GM23338 (cell line): ENCODE measurements at regions not wholly inside any gene's neighbourhood (a gene's known extent, or its start where the extent isn't known, plus 50 kb on each side); places are given as distances from the start of the nearest gene placed in this dataset.

Source experiments
- ATAC-seq: fragments of 200-7000 bp; cut with Tn5 transposase; 3 replicates; pipeline ENCODE4 v1.9.1; 2020
- DNase-seq: peaks from one replicate; pipeline ENCODE4 v3.0.0-alpha.2; 2015; ENCODE audit warnings: low spot score
- H2AFZ ChIP-seq: fragments of 200-600 bp; sonication (generic); 2 replicates; pipeline ENCODE4 v1.8.0; 2016; ENCODE audit warnings: antibody characterized with exemption, mild to moderate bottlenecking, moderate library complexity
- H3F3A ChIP-seq: fragments of 200-600 bp; sonication (generic); replicated peaks from 2 replicates; pipeline ENCODE4 v1.8.0; 2017; ENCODE audit warnings: antibody characterized with exemption, mixed run types, low read depth
- H3K27ac ChIP-seq: fragments of 200-600 bp; sonication (generic); 2 replicates; pipeline ENCODE4 v1.6.1; 2016; ENCODE audit warnings: low read depth
- H3K27me3 ChIP-seq: fragments of 200-600 bp; sonication (generic); 2 replicates; pipeline ENCODE4 v1.8.0; 2016; ENCODE audit warnings: mild to moderate bottlenecking, mixed run types, moderate library complexity; ENCODE audit not compliant: insufficient read depth
- H3K36me3 ChIP-seq: fragments of 200-600 bp; sonication (generic); 2 replicates; pipeline ENCODE4 v1.8.0; 2016; ENCODE audit warnings: mild to moderate bottlenecking; ENCODE audit not compliant: insufficient read depth
- H3K4me1 ChIP-seq: fragments of 200-600 bp; sonication (generic); 2 replicates; pipeline ENCODE4 v1.8.0; 2016; ENCODE audit warnings: mild to moderate bottlenecking, moderate library complexity; ENCODE audit not compliant: insufficient read depth
- H3K4me2 ChIP-seq: fragments of 200-600 bp; sonication (generic); 2 replicates; pipeline ENCODE4 v1.7.1; 2017; ENCODE audit warnings: mixed run types
- H3K4me3 ChIP-seq: fragments of 200-600 bp; sonication (generic); 2 replicates; pipeline ENCODE4 v1.6.1; 2016; ENCODE audit warnings: mixed run types
- H3K79me2 ChIP-seq: fragments of 200-600 bp; sonication (generic); replicated peaks from 2 replicates; pipeline ENCODE4 v1.8.0; 2017; ENCODE audit warnings: mild to moderate bottlenecking; ENCODE audit not compliant: insufficient read depth
- H3K9me2 ChIP-seq: fragments of 200-600 bp; sonication (generic); 2 replicates; pipeline ENCODE4 v1.8.0; 2017; ENCODE audit not compliant: insufficient read depth
- H4K20me1 ChIP-seq: fragments of 200-600 bp; sonication (generic); replicated peaks from 2 replicates; pipeline ENCODE4 v1.8.0; 2017; ENCODE audit warnings: mild to moderate bottlenecking; ENCODE audit not compliant: insufficient read depth
- H3K27ac Mint-ChIP-seq: 2 replicates; pipeline ENCODE4 v1.8.0; 2020; ENCODE audit warnings: inconsistent platforms, mild to moderate bottlenecking, moderate library complexity, mixed read lengths
- H3K27me3 Mint-ChIP-seq: 3 replicates; pipeline ENCODE4 v1.8.0; 2022; ENCODE audit warnings: low read depth, mild to moderate bottlenecking, moderate library complexity, mixed read lengths, inconsistent platforms; ENCODE audit not compliant: insufficient read depth, poor library complexity
- H3K36me3 Mint-ChIP-seq: 3 replicates; pipeline ENCODE4 v1.8.0; 2021; ENCODE audit warnings: low read depth, mild to moderate bottlenecking, inconsistent platforms, moderate library complexity, mixed read lengths
- H3K4me1 Mint-ChIP-seq: 3 replicates; pipeline ENCODE4 v1.8.0; 2020; ENCODE audit warnings: mild to moderate bottlenecking, inconsistent platforms, mixed read lengths
- H3K4me3 Mint-ChIP-seq: 3 replicates; pipeline ENCODE4 v1.8.0; 2021; ENCODE audit warnings: moderate library complexity, mild to moderate bottlenecking, inconsistent platforms, mixed read lengths
- H3K9me3 Mint-ChIP-seq: 3 replicates; pipeline ENCODE4 v1.8.0; 2020; ENCODE audit warnings: moderate library complexity, mild to moderate bottlenecking, inconsistent platforms, mixed read lengths
- CREB1 ChIP-seq: fragments of 250-450 bp; sonication (Bioruptor Pico); IDR thresholded peaks from 2 replicates; pipeline ENCODE4 v1.5.0; 2020; ENCODE audit warnings: low read depth, mild to moderate bottlenecking, moderate library complexity
- CTCF ChIP-seq, 2 experiments: fragments of 200-600 bp in 1 of 2; sonication (generic) in 1 of 2; conservative IDR thresholded peaks; 2 replicates each; pipeline versions ENCODE4 v1.5.1 to v1.6.1; 2016 to 2017; ENCODE audit warnings: antibody characterized with exemption in 2 of 2, low read depth in 2 of 2, mild to moderate bottlenecking in 2 of 2, moderate library complexity in 1 of 2
- ETS1 ChIP-seq: IDR thresholded peaks from 2 replicates; pipeline ENCODE4 v1.6.1; 2016; ENCODE audit warnings: antibody characterized with exemption
- EZH2 ChIP-seq: fragments of 200-600 bp; sonication (generic); IDR thresholded peaks from one replicate; pipeline ENCODE4 v1.8.0; 2017; ENCODE audit warnings: antibody characterized with exemption, mild to moderate bottlenecking, low read depth; ENCODE audit not compliant: unreplicated experiment
- EZH2phosphoT487 ChIP-seq: fragments of 200-600 bp; sonication (generic); IDR thresholded peaks from one replicate; pipeline ENCODE4 v1.8.1; 2018; ENCODE audit warnings: antibody characterized with exemption; ENCODE audit not compliant: unreplicated experiment
- JUNB ChIP-seq: IDR thresholded peaks from one replicate; pipeline ENCODE4 v1.6.1; 2016; ENCODE audit warnings: antibody characterized with exemption; ENCODE audit not compliant: unreplicated experiment
- NANOG ChIP-seq: IDR thresholded peaks from 2 replicates; pipeline ENCODE4 v1.6.1; 2016; ENCODE audit warnings: antibody characterized with exemption, borderline replicate concordance
- POLR2AphosphoS5 ChIP-seq: IDR thresholded peaks from 2 replicates; pipeline ENCODE4 v1.6.1; 2016; ENCODE audit warnings: antibody characterized with exemption, low read depth
- STAT1 ChIP-seq: IDR thresholded peaks from one replicate; pipeline ENCODE4 v1.6.1; 2016; ENCODE audit warnings: antibody characterized with exemption; ENCODE audit not compliant: unreplicated experiment
- ZNF114 ChIP-seq: fragments of 250-450 bp; sonication (Bioruptor Pico); IDR thresholded peaks from 2 replicates; pipeline ENCODE4 v1.5.0; 2020; ENCODE audit warnings: mild to moderate bottlenecking, moderate library complexity
- ZNF331 ChIP-seq: fragments of 250-450 bp; sonication (Bioruptor Pico); IDR thresholded peaks from 2 replicates; pipeline ENCODE4 v1.5.0; 2020; ENCODE audit warnings: low read depth, mild to moderate bottlenecking, moderate library complexity
- TF ChIP-seq, protein P1 (sequence below): IDR thresholded peaks from one replicate; pipeline ENCODE4 v1.6.1; 2018; ENCODE audit warnings: antibody characterized with exemption; ENCODE audit not compliant: unreplicated experiment
- TF ChIP-seq, protein P2 (sequence below): fragments of 250-450 bp; sonication (Bioruptor Pico); IDR thresholded peaks from 2 replicates; pipeline ENCODE4 v1.5.0; 2020; ENCODE audit warnings: mild to moderate bottlenecking, moderate library complexity

DNA sequence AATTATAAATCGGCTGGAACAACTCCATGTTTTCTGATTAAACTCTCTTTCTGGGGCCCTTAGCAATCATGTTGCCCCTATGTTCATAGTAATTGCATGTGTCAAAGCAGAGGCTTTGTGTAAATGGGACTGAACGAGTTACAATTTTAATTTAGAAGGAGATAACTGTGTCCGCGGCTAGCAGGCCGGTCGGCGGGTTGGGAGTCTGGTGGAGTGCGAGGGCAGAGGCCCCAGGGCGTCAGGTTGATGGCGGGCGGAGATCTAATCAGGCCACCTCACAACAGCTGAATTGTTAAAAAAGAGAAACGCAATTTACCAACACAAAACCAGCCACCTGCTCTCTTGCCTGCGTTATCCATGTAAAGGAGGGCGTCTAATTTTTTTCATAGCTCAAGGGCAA, 134.9 kb upstream of the LPCAT1 start:
- Mint-ChIP-seq H3K4me3 (no peak overlapping the region), H3K27me3 (peaks cover 12% of the 10 kb centered on the region), H3K36me3 (no peaks in the 10 kb centered on the region), H3K27ac (no peak overlapping the region), H3K9me3 (no peaks in the 10 kb centered on the region; the same call in 2 of the 3 replicates), H3K4me1 (peaks cover 3% of the 10 kb centered on the region; the same call in 1 of the 3 replicates)
- Histone ChIP-seq H3K4me3 (no peak overlapping the region), H3K9me2 (no peaks in the 10 kb centered on the region), H3K27me3 (no peaks in the 10 kb centered on the region), H3K4me2 (no peak overlapping the region), H3K79me2 (no peaks in the 10 kb centered on the region), H3K27ac (no peak overlapping the region), H3K4me1 (no peaks in the 10 kb centered on the region), H2AFZ (no peak overlapping the region), H4K20me1 (no peaks in the 10 kb centered on the region), H3K36me3 (no peaks in the 10 kb centered on the region), H3F3A (no peaks in the 10 kb centered on the region)
- TF ChIP-seq JUNB (no peak), EZH2 (no peak), ZNF114 (CRISPR knock-in tag) (no peak), ZNF331 (CRISPR knock-in tag) (no peak), ETS1 (no peak), POLR2AphosphoS5 (no peak), NANOG (no peak), CREB1 (no peak), CTCF (conservative IDR thresholded peaks at IDR 0.05; ENCODE audit: low read depth in 2 of 2) (no peak), EZH2phosphoT487 (no peak), STAT1 (no peak)
- TF ChIP-seq, protein P1, sequence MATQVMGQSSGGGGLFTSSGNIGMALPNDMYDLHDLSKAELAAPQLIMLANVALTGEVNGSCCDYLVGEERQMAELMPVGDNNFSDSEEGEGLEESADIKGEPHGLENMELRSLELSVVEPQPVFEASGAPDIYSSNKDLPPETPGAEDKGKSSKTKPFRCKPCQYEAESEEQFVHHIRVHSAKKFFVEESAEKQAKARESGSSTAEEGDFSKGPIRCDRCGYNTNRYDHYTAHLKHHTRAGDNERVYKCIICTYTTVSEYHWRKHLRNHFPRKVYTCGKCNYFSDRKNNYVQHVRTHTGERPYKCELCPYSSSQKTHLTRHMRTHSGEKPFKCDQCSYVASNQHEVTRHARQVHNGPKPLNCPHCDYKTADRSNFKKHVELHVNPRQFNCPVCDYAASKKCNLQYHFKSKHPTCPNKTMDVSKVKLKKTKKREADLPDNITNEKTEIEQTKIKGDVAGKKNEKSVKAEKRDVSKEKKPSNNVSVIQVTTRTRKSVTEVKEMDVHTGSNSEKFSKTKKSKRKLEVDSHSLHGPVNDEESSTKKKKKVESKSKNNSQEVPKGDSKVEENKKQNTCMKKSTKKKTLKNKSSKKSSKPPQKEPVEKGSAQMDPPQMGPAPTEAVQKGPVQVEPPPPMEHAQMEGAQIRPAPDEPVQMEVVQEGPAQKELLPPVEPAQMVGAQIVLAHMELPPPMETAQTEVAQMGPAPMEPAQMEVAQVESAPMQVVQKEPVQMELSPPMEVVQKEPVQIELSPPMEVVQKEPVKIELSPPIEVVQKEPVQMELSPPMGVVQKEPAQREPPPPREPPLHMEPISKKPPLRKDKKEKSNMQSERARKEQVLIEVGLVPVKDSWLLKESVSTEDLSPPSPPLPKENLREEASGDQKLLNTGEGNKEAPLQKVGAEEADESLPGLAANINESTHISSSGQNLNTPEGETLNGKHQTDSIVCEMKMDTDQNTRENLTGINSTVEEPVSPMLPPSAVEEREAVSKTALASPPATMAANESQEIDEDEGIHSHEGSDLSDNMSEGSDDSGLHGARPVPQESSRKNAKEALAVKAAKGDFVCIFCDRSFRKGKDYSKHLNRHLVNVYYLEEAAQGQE, result no peak
- TF ChIP-seq, protein P2, sequence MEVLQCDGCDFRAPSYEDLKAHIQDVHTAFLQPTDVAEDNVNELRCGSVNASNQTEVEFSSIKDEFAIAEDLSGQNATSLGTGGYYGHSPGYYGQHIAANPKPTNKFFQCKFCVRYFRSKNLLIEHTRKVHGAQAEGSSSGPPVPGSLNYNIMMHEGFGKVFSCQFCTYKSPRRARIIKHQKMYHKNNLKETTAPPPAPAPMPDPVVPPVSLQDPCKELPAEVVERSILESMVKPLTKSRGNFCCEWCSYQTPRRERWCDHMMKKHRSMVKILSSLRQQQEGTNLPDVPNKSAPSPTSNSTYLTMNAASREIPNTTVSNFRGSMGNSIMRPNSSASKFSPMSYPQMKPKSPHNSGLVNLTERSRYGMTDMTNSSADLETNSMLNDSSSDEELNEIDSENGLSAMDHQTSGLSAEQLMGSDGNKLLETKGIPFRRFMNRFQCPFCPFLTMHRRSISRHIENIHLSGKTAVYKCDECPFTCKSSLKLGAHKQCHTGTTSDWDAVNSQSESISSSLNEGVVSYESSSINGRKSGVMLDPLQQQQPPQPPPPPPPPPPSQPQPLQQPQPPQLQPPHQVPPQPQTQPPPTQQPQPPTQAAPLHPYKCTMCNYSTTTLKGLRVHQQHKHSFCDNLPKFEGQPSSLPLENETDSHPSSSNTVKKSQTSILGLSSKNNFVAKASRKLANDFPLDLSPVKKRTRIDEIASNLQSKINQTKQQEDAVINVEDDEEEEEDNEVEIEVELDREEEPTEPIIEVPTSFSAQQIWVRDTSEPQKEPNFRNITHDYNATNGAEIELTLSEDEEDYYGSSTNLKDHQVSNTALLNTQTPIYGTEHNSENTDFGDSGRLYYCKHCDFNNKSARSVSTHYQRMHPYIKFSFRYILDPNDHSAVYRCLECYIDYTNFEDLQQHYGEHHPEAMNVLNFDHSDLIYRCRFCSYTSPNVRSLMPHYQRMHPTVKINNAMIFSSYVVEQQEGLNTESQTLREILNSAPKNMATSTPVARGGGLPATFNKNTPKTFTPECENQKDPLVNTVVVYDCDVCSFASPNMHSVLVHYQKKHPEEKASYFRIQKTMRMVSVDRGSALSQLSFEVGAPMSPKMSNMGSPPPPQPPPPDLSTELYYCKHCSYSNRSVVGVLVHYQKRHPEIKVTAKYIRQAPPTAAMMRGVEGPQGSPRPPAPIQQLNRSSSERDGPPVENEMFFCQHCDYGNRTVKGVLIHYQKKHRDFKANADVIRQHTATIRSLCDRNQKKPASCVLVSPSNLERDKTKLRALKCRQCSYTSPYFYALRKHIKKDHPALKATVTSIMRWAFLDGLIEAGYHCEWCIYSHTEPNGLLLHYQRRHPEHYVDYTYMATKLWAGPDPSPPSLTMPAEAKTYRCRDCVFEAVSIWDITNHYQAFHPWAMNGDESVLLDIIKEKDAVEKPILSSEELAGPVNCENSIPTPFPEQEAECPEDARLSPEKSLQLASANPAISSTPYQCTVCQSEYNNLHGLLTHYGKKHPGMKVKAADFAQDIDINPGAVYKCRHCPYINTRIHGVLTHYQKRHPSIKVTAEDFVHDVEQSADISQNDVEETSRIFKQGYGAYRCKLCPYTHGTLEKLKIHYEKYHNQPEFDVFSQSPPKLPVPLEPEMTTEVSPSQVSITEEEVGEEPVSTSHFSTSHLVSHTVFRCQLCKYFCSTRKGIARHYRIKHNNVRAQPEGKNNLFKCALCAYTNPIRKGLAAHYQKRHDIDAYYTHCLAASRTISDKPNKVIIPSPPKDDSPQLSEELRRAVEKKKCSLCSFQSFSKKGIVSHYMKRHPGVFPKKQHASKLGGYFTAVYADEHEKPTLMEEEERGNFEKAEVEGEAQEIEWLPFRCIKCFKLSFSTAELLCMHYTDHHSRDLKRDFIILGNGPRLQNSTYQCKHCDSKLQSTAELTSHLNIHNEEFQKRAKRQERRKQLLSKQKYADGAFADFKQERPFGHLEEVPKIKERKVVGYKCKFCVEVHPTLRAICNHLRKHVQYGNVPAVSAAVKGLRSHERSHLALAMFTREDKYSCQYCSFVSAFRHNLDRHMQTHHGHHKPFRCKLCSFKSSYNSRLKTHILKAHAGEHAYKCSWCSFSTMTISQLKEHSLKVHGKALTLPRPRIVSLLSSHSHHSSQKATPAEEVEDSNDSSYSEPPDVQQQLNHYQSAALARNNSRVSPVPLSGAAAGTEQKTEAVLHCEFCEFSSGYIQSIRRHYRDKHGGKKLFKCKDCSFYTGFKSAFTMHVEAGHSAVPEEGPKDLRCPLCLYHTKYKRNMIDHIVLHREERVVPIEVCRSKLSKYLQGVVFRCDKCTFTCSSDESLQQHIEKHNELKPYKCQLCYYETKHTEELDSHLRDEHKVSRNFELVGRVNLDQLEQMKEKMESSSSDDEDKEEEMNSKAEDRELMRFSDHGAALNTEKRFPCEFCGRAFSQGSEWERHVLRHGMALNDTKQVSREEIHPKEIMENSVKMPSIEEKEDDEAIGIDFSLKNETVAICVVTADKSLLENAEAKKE (CRISPR knock-in tag), result no peak
- no peak for DNase-seq
- ATAC-seq, result no peak
